Uterus (tissue), 3 donors: ENCODE measurements at regions not wholly inside any gene's neighbourhood (a gene's known extent, or its start where the extent isn't known, plus 50 kb on each side); places are given as distances from the start of the nearest gene placed in this dataset.

Experiments
- DNase-seq, 2 donors: peaks; one replicate each; pipeline ENCODE4 v3.0.0-alpha.2; 2019 to 2020
- H3K27ac ChIP-seq, 2 donors: fragments of 200-600 bp; sonication (generic); 1 replicate in 1 of 2; 2 replicates in 1 of 2; pipeline ENCODE4 v1.5.1; 2016 to 2018
- H3K27me3 ChIP-seq, 2 donors: fragments of 200-600 bp; sonication (generic); one replicate each; pipeline ENCODE4 v1.5.1; 2018 to 2019; ENCODE audit warnings: control low read depth in 1 of 2
- H3K36me3 ChIP-seq, 2 donors: fragments of 200-600 bp; sonication (generic); one replicate each; pipeline ENCODE4 v1.5.1; 2019; ENCODE audit warnings: control low read depth in 1 of 2
- H3K4me1 ChIP-seq, 2 donors: fragments of 200-600 bp; sonication (generic); one replicate each; pipeline ENCODE4 v1.5.1; 2018 to 2019; ENCODE audit warnings: control low read depth in 1 of 2
- H3K4me3 ChIP-seq, 2 donors: fragments of 200-600 bp; sonication (generic); 1 replicate in 1 of 2; 2 replicates in 1 of 2; pipeline ENCODE4 v1.5.1; 2018 to 2019; ENCODE audit warnings: mild to moderate bottlenecking in 1 of 2
- H3K9me3 ChIP-seq, 2 donors: fragments of 200-600 bp; sonication (generic); one replicate each; pipeline ENCODE4 v1.5.1; 2019; ENCODE audit warnings: control low read depth in 1 of 2
- POLR2A ChIP-seq, 2 donors: fragments of 450-650 bp; IDR thresholded peaks; one replicate each; pipeline ENCODE4 v1.6.1; 2016; ENCODE audit warnings: antibody characterized with exemption in 2 of 2, mild to moderate bottlenecking in 1 of 2, moderate library complexity in 1 of 2
- intact Hi-C: fragments of 100-400 bp; cut with DNase I; formaldehyde crosslinking; loops from one replicate; pipeline ENCODE4 v1.15.1; 2023; ENCODE audit warnings: low total_unique reads
- TF ChIP-seq, protein P1 (sequence below), 4 experiments: fragments of 200-600 bp in 2 of 4; fragments of 450-650 bp in 2 of 4; sonication (generic) in 2 of 4; IDR thresholded peaks; one replicate each; pipeline ENCODE4 v1.5.1; 2016 to 2019; ENCODE audit warnings: antibody characterized with exemption in 4 of 4, mild to moderate bottlenecking in 2 of 4, moderate library complexity in 1 of 4
- donor health status: DM: yes; HTN: yes; CAD: no.

DNA sequence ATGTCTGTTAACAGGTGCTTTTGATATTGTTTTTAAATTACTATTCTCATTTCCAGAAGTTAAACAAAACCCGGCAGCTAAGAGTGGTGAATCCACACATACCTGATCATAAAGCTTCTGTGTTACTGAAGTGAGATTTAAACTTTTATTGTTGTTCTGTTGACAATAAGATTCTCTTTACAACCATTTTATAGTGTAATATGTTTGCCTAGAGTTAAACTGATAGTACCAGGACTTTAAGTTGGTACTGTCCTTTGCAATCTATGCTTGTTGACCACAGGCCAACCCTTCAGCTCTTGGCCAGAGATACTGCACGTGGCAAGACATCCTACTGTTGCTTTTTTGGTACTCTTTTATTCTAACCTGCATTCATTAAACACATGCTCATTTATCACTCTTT lies 806.2 kb downstream of the MTRR start:
- Histone ChIP-seq H3K36me3 (no peaks in the 10 kb centered on the region), H3K4me1 (no peaks in the 10 kb centered on the region), H3K27me3 (no peaks in the 10 kb centered on the region), H3K4me3 (no peak overlapping the region), H3K9me3 (no peaks in the 10 kb centered on the region), H3K27ac (no peak overlapping the region)
- intact Hi-C loops = no loop called here
- no peak for TF ChIP-seq POLR2A (IDR thresholded peaks at IDR 0.05)
- TF ChIP-seq, protein P1, sequence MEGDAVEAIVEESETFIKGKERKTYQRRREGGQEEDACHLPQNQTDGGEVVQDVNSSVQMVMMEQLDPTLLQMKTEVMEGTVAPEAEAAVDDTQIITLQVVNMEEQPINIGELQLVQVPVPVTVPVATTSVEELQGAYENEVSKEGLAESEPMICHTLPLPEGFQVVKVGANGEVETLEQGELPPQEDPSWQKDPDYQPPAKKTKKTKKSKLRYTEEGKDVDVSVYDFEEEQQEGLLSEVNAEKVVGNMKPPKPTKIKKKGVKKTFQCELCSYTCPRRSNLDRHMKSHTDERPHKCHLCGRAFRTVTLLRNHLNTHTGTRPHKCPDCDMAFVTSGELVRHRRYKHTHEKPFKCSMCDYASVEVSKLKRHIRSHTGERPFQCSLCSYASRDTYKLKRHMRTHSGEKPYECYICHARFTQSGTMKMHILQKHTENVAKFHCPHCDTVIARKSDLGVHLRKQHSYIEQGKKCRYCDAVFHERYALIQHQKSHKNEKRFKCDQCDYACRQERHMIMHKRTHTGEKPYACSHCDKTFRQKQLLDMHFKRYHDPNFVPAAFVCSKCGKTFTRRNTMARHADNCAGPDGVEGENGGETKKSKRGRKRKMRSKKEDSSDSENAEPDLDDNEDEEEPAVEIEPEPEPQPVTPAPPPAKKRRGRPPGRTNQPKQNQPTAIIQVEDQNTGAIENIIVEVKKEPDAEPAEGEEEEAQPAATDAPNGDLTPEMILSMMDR (IDR thresholded peaks at IDR 0.05) = no peak
- no peak for DNase-seq

DNA sequence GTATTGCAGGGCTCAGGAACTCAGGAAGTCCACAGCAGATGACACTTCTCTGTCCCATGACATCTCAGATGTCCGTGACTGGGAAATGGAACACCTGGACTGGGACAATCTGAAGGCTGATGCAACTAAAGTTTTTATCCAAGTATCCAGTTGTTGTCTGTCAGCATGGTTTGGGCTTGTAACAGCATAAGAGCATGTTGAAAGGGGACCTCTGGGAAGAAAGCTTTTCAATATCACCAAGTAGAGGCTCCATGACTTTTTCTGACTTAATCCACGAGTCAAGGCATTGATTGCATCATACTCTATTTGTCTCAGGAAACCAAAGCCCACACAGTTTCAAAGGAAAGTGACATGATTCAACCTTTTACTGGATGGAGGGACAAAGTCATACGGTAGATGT lies 807.7 kb downstream of the MTRR start:
- DNase-seq = no peak
- no peaks in the 10 kb centered on the region for H3K36me3 ChIP-seq
- no peak overlapping the region for H3K27ac ChIP-seq
- no peaks in the 10 kb centered on the region for H3K4me1 ChIP-seq
- TF ChIP-seq POLR2A (IDR thresholded peaks at IDR 0.05) = no peak
- TF ChIP-seq, protein P1 (IDR thresholded peaks at IDR 0.05) = no peak
- no peak overlapping the region for H3K4me3 ChIP-seq
- H3K9me3 ChIP-seq = no peaks in the 10 kb centered on the region
- intact Hi-C loops = no loop called here
- H3K27me3 ChIP-seq = no peaks in the 10 kb centered on the region

DNA sequence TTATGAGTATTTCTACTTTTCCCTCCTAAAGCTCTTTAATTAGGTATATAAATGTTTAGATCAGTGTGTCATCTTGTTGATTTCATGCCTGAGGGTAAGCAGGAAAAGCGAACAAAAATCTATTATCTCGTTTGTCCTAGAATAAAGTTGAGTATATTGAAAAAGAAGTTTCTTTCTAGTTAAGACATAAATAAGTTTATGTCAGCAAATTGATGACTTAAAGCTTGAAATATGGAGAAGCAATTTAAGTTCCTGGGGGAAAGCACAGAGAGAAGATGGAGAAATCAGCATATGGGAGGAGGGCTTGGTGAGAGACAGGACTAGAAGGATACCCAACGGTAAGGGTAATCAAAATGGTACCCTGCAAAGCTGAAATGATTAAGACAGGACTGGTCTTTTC lies 813.4 kb downstream of the MTRR start:
- Histone ChIP-seq H3K4me3 (no peak overlapping the region), H3K27ac (no peak overlapping the region), H3K36me3 (no peaks in the 10 kb centered on the region), H3K9me3 (no peaks in the 10 kb centered on the region), H3K27me3 (no peaks in the 10 kb centered on the region), H3K4me1 (no peaks in the 10 kb centered on the region)
- DNase-seq = no peak
- TF ChIP-seq, protein P1 (IDR thresholded peaks at IDR 0.05) = no peak
- TF ChIP-seq POLR2A (IDR thresholded peaks at IDR 0.05) = no peak
- intact Hi-C loops = no loop called here

DNA sequence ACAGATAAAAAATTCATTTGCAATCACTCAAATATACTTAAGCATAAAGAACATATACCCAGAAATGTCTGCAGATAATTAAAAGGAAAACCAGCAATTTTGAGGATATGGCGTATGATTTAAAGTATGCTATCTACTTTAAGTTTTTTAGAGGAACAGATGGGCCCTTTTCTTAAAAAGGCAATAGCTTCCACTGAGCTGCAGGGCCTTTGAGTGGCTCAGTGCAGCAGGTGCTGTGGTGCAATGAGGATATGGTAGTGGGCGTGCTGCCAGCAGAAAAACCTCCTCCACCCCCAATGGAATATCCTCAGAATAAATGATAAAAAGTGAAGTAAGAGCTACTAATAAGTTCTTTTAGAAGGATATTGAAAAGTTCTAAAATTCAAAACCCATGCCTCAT lies 814.5 kb downstream of the MTRR start:
- intact Hi-C loops = no loop called here
- H3K27me3 ChIP-seq = no peaks in the 10 kb centered on the region
- TF ChIP-seq POLR2A (IDR thresholded peaks at IDR 0.05) = no peak
- TF ChIP-seq, protein P1 (IDR thresholded peaks at IDR 0.05) = no peak
- no peaks in the 10 kb centered on the region for H3K9me3 ChIP-seq
- H3K4me3 ChIP-seq = no peak overlapping the region
- no peaks in the 10 kb centered on the region for H3K4me1 ChIP-seq
- H3K36me3 ChIP-seq = no peaks in the 10 kb centered on the region
- no peak for DNase-seq
- no peak overlapping the region for H3K27ac ChIP-seq

DNA sequence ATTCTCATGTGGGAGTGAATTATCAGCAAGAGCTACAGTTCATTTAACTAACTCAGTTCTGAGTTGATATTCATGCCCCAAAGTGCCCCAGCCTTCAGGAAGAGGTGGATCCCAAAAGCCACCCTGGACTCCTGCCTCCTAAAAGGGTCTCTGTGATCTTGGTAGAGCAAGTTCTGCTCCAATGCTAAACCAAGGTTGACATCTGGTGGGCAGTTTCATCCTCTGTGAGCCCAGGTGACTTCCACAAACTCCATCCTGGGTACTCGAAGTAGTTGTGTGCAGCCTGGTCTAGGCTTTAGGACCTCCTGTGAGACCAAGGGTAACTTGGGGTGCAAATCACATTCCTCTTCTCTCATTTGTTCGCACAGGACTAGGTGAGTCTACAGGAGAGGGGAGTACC lies 816.8 kb downstream of the MTRR start:
- no peak overlapping the region for H3K4me3 ChIP-seq
- H3K27me3 ChIP-seq = no peaks in the 10 kb centered on the region
- TF ChIP-seq POLR2A (IDR thresholded peaks at IDR 0.05) = no peak
- TF ChIP-seq, protein P1 (IDR thresholded peaks at IDR 0.05) = no peak
- intact Hi-C loops = no loop called here
- H3K9me3 ChIP-seq = no peaks in the 10 kb centered on the region
- no peak overlapping the region for H3K27ac ChIP-seq
- DNase-seq = no peak
- H3K4me1 ChIP-seq = no peaks in the 10 kb centered on the region
- H3K36me3 ChIP-seq = no peaks in the 10 kb centered on the region
